T-helper 2 cell treated with Interferon-gamma antibody and Interleukin-4, amounts not matched to agents 5 μg/mL and 100 μg/mL, for 36 hours (primary cell): ENCODE measurements at regions not wholly inside any gene's neighbourhood (a gene's known extent, or its start where the extent isn't known, plus 50 kb on each side); places are given as distances from the start of the nearest gene placed in this dataset.

Experiments
- DNase-seq: peaks from one replicate; pipeline ENCODE4 v3.0.0; 2021; ENCODE audit warnings: low spot score
- H3K27ac Mint-ChIP-seq: one replicate; pipeline ENCODE4 v1.8.0; 2021; ENCODE audit warnings: mild to moderate bottlenecking, mixed read lengths
- H3K27me3 Mint-ChIP-seq: one replicate; pipeline ENCODE4 v1.8.0; 2021; ENCODE audit warnings: low read depth, mixed read lengths
- H3K36me3 Mint-ChIP-seq: one replicate; pipeline ENCODE4 v1.8.0; 2021; ENCODE audit warnings: low read depth, mixed read lengths
- H3K4me1 Mint-ChIP-seq: one replicate; pipeline ENCODE4 v1.8.0; 2021; ENCODE audit warnings: low read depth, mixed read lengths
- H3K4me3 Mint-ChIP-seq: one replicate; pipeline ENCODE4 v1.8.0; 2022; ENCODE audit warnings: mild to moderate bottlenecking, moderate library complexity, mixed read lengths
- H3K9me3 Mint-ChIP-seq: one replicate; pipeline ENCODE4 v1.8.0; 2021; ENCODE audit warnings: mixed read lengths

- H3K4me1 Mint-ChIP-seq = no peaks in the 10 kb centered on the region
- H3K27ac Mint-ChIP-seq = no peak overlapping the region
- H3K36me3 Mint-ChIP-seq = no peaks in the 10 kb centered on the region
- no peak for DNase-seq
- H3K9me3 Mint-ChIP-seq = peaks cover 4% of the 10 kb centered on the region
- no peaks in the 10 kb centered on the region for H3K27me3 Mint-ChIP-seq
- H3K4me3 Mint-ChIP-seq = no peak overlapping the region
These were observed 530.9 kb upstream of the CBLB start for GRCh38 chr3:106399761-106400160.

- Mint-ChIP-seq H3K4me3 (no peak overlapping the region), H3K4me1 (no peaks in the 10 kb centered on the region), H3K9me3 (peaks cover 4% of the 10 kb centered on the region), H3K36me3 (no peaks in the 10 kb centered on the region), H3K27me3 (no peaks in the 10 kb centered on the region), H3K27ac (no peak overlapping the region)
- no peak for DNase-seq
These were observed 533.1 kb upstream of the CBLB start for GRCh38 chr3:106401666-106402490.

GRCh38 chr3:106403371-106404145 is 534.7 kb upstream of the CBLB start:
- peaks cover 4% of the 10 kb centered on the region for H3K9me3 Mint-ChIP-seq
- no peaks in the 10 kb centered on the region for H3K36me3 Mint-ChIP-seq
- no peaks in the 10 kb centered on the region for H3K4me1 Mint-ChIP-seq
- H3K27ac Mint-ChIP-seq = no peak overlapping the region
- H3K27me3 Mint-ChIP-seq = no peaks in the 10 kb centered on the region
- no peak for DNase-seq
- no peak overlapping the region for H3K4me3 Mint-ChIP-seq

- H3K36me3 Mint-ChIP-seq = peaks cover 2% of the 10 kb centered on the region
- H3K4me1 Mint-ChIP-seq = no peaks in the 10 kb centered on the region
- no peak overlapping the region for H3K4me3 Mint-ChIP-seq
- no peak overlapping the region for H3K27ac Mint-ChIP-seq
- no peak for DNase-seq
- H3K9me3 Mint-ChIP-seq = peaks cover 12% of the 10 kb centered on the region
- H3K27me3 Mint-ChIP-seq = no peaks in the 10 kb centered on the region
These were observed 544.9 kb upstream of the CBLB start for GRCh38 chr3:106413683-106414082.

- H3K36me3 Mint-ChIP-seq = no peaks in the 10 kb centered on the region
- H3K27me3 Mint-ChIP-seq = no peaks in the 10 kb centered on the region
- H3K4me1 Mint-ChIP-seq = peaks cover 20% of the 10 kb centered on the region
- peaks cover 5% of the 10 kb centered on the region for H3K9me3 Mint-ChIP-seq
- no peak overlapping the region for H3K27ac Mint-ChIP-seq
- no peak overlapping the region for H3K4me3 Mint-ChIP-seq
- no peak for DNase-seq
These were observed 551.8 kb upstream of the CBLB start for GRCh38 chr3:106420628-106421027.

GRCh38 chr3:106421426-106421825 is 552.6 kb upstream of the CBLB start:
- Mint-ChIP-seq H3K36me3 (no peaks in the 10 kb centered on the region), H3K4me1 (peaks cover 26% of the 10 kb centered on the region), H3K4me3 (no peak overlapping the region), H3K27ac (no peak overlapping the region), H3K27me3 (no peaks in the 10 kb centered on the region), H3K9me3 (peaks cover 5% of the 10 kb centered on the region)
- DNase-seq = no peak

GRCh38 chr3:106421909-106422308 is 553.1 kb upstream of the CBLB start:
- H3K4me1 Mint-ChIP-seq = peaks cover 26% of the 10 kb centered on the region
- DNase-seq = no peak

GRCh38 chr3:106423321-106424225 is 554.8 kb upstream of the CBLB start:
- Mint-ChIP-seq H3K4me1 (peaks cover 27% of the 10 kb centered on the region), H3K27me3 (no peaks in the 10 kb centered on the region), H3K27ac (peak overlapping the region; percentile 31)

More at GRCh38 chr3:106421909-106422308, 553.1 kb upstream of the CBLB start:
- H3K27me3 Mint-ChIP-seq = no peaks in the 10 kb centered on the region
- H3K4me3 Mint-ChIP-seq = no peak overlapping the region
- H3K27ac Mint-ChIP-seq = no peak overlapping the region
- H3K9me3 Mint-ChIP-seq = peaks cover 5% of the 10 kb centered on the region
- H3K36me3 Mint-ChIP-seq = no peaks in the 10 kb centered on the region

GRCh38 chr3:106425026-106425425 is 556.2 kb upstream of the CBLB start:
- Mint-ChIP-seq H3K27ac (peak overlapping the region; percentile 35), H3K4me1 (peaks cover 32% of the 10 kb centered on the region), H3K4me3 (no peak overlapping the region), H3K27me3 (no peaks in the 10 kb centered on the region), H3K9me3 (peaks cover 5% of the 10 kb centered on the region), H3K36me3 (no peaks in the 10 kb centered on the region)
- no peak for DNase-seq

More at GRCh38 chr3:106423321-106424225, 554.8 kb upstream of the CBLB start:
- Mint-ChIP-seq H3K4me3 (peak overlapping the region; percentile 41), H3K36me3 (no peaks in the 10 kb centered on the region), H3K9me3 (peaks cover 5% of the 10 kb centered on the region)
- peak; percentile 59 for DNase-seq

- DNase-seq = no peak
- H3K27me3 Mint-ChIP-seq = no peaks in the 10 kb centered on the region
- no peaks in the 10 kb centered on the region for H3K36me3 Mint-ChIP-seq
- no peak overlapping the region for H3K4me3 Mint-ChIP-seq
- no peak overlapping the region for H3K27ac Mint-ChIP-seq
- H3K4me1 Mint-ChIP-seq = peaks cover 32% of the 10 kb centered on the region
- peaks cover 5% of the 10 kb centered on the region for H3K9me3 Mint-ChIP-seq
These were observed 557.1 kb upstream of the CBLB start for GRCh38 chr3:106425916-106426315.

GRCh38 chr3:106428565-106428994 is 559.8 kb upstream of the CBLB start:
- peak; percentile 64 for DNase-seq
- H3K27ac Mint-ChIP-seq = no peak overlapping the region

GRCh38 chr3:106431721-106432120 is 562.9 kb upstream of the CBLB start:
- no peak overlapping the region for H3K27ac Mint-ChIP-seq
- no peaks in the 10 kb centered on the region for H3K9me3 Mint-ChIP-seq
- H3K4me1 Mint-ChIP-seq = peaks cover 8% of the 10 kb centered on the region
- DNase-seq = no peak
- no peaks in the 10 kb centered on the region for H3K36me3 Mint-ChIP-seq
- H3K27me3 Mint-ChIP-seq = no peaks in the 10 kb centered on the region
- no peak overlapping the region for H3K4me3 Mint-ChIP-seq

More at GRCh38 chr3:106428565-106428994, 559.8 kb upstream of the CBLB start:
- H3K4me1 Mint-ChIP-seq = peaks cover 27% of the 10 kb centered on the region
- H3K4me3 Mint-ChIP-seq = no peak overlapping the region
- H3K9me3 Mint-ChIP-seq = no peaks in the 10 kb centered on the region
- no peaks in the 10 kb centered on the region for H3K27me3 Mint-ChIP-seq
- H3K36me3 Mint-ChIP-seq = no peaks in the 10 kb centered on the region

- peak overlapping the region; percentile 45 for H3K27ac Mint-ChIP-seq
These were observed 567.2 kb upstream of the CBLB start for GRCh38 chr3:106435899-106436453.

More at GRCh38 chr3:106435899-106436453, 567.2 kb upstream of the CBLB start:
- peaks cover 2% of the 10 kb centered on the region for H3K4me1 Mint-ChIP-seq
- no peak overlapping the region for H3K4me3 Mint-ChIP-seq
- H3K36me3 Mint-ChIP-seq = no peaks in the 10 kb centered on the region
- H3K9me3 Mint-ChIP-seq = no peaks in the 10 kb centered on the region
- no peaks in the 10 kb centered on the region for H3K27me3 Mint-ChIP-seq
- DNase-seq = no peak
